Natural killer cell treated with Interleukin-12 subunit alpha and Interleukin-12 subunit beta and Interleukin-15 and Interleukin-18, amount 100 ng/mL, for 72 hours (primary cell): ENCODE measurements at regions not wholly inside any gene's neighbourhood (a gene's known extent, or its start where the extent isn't known, plus 50 kb on each side); places are given as distances from the start of the nearest gene placed in this dataset.
"Not testable (repeated sequence)": the region's sequence is repeated elsewhere in the genome, so short reads cannot be mapped to it uniquely, and the experiment has no call there.

Experiments used
- ATAC-seq, 2 donors: fragments of 150-1000 bp; cut with Tn5 transposase in 1 of 2; sonication (Bioruptor Pico), chemical (Tn5 transposase) in 1 of 2; 2 replicates each; pipeline ENCODE4 v1.10.0; 2021
- DNase-seq: peaks from one replicate; pipeline ENCODE4 v3.0.0; 2022; ENCODE audit warnings: low spot score
- H3K27ac Mint-ChIP-seq, 2 donors: 1 replicate in 1 of 2; 2 replicates in 1 of 2; pipeline ENCODE4 v1.8.0; 2022; ENCODE audit warnings: mixed read lengths in 2 of 2, mild to moderate bottlenecking in 1 of 2, moderate library complexity in 1 of 2
- H3K27me3 Mint-ChIP-seq, 2 donors: 1 replicate in 1 of 2; 2 replicates in 1 of 2; pipeline ENCODE4 v1.8.0; 2022; ENCODE audit warnings: mixed read lengths in 2 of 2
- H3K36me3 Mint-ChIP-seq: one replicate; pipeline ENCODE4 v1.8.0; 2022; ENCODE audit warnings: mixed read lengths
- H3K4me1 Mint-ChIP-seq, 2 donors: 1 replicate in 1 of 2; 2 replicates in 1 of 2; pipeline ENCODE4 v1.8.0; 2022; ENCODE audit warnings: low read depth in 2 of 2, mixed read lengths in 2 of 2, mild to moderate bottlenecking in 1 of 2
- H3K4me3 Mint-ChIP-seq: one replicate; pipeline ENCODE4 v1.8.0; 2022; ENCODE audit warnings: mixed read lengths
- H3K9me3 Mint-ChIP-seq: 2 replicates; pipeline ENCODE4 v1.8.0; 2022; ENCODE audit warnings: mixed read lengths

- no peak for DNase-seq
- Mint-ChIP-seq H3K4me3 (no peak overlapping the region), H3K36me3 (no peaks in the 10 kb centered on the region), H3K27me3 (no peaks in the 10 kb centered on the region), H3K4me1 (no peaks in the 10 kb centered on the region), H3K9me3 (no peaks in the 10 kb centered on the region), H3K27ac (no peak overlapping the region)
- no peak for ATAC-seq
These were observed 100.8 kb upstream of the PPP1R26 start for GRCh38 chr9:135378751-135379150.

GRCh38 chr9:135379540-135380267, 99.9 kb upstream of the PPP1R26 start:
- no peaks in the 10 kb centered on the region for H3K36me3 Mint-ChIP-seq
- DNase-seq (no peak), ATAC-seq (no peak)
- no peaks in the 10 kb centered on the region for H3K4me1 Mint-ChIP-seq
- H3K4me3 Mint-ChIP-seq = no peak overlapping the region
- H3K27me3 Mint-ChIP-seq = no peaks in the 10 kb centered on the region
- no peak overlapping the region for H3K27ac Mint-ChIP-seq
- no peaks in the 10 kb centered on the region for H3K9me3 Mint-ChIP-seq

- Mint-ChIP-seq H3K27ac (no peak overlapping the region), H3K4me3 (no peak overlapping the region), H3K27me3 (no peaks in the 10 kb centered on the region), H3K36me3 (no peaks in the 10 kb centered on the region), H3K4me1 (no peaks in the 10 kb centered on the region), H3K9me3 (no peaks in the 10 kb centered on the region)
- DNase-seq (no peak), ATAC-seq (no peak)
These were observed 99.1 kb upstream of the PPP1R26 start for GRCh38 chr9:135380311-135380960.

GRCh38 chr9:135381762-135382310, 97.7 kb upstream of the PPP1R26 start:
- Mint-ChIP-seq H3K27me3 (no peaks in the 10 kb centered on the region), H3K9me3 (no peaks in the 10 kb centered on the region), H3K4me3 (no peak overlapping the region), H3K36me3 (no peaks in the 10 kb centered on the region), H3K27ac (no peak overlapping the region), H3K4me1 (no peaks in the 10 kb centered on the region)
- DNase-seq (no peak), ATAC-seq (no peak)

DNA sequence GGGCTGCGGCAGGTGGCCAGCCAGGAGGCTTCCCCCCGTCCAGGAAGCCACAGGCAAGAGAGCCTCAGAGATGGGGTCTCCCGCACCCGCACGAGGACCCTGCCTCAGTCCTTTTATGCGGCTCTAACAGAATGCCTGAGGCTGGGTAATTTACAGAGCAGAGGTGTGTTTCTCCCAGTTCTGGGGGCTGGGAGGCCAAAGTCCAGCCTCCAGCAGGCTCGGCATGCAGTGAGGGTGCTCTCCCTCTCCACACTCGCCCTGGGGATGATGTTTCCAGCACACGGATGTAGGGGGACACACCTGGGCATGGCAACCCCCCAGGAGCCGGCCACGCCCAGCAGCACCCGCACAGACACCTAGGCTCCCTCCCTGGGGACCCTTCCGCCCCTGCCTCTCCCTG, 95.4 kb upstream of the PPP1R26 start:
- H3K9me3 Mint-ChIP-seq = no peaks in the 10 kb centered on the region
- ATAC-seq (no peak), DNase-seq (no peak)
- no peak overlapping the region for H3K27ac Mint-ChIP-seq
- no peak overlapping the region for H3K4me3 Mint-ChIP-seq
- no peaks in the 10 kb centered on the region for H3K27me3 Mint-ChIP-seq
- H3K36me3 Mint-ChIP-seq = no peaks in the 10 kb centered on the region
- no peaks in the 10 kb centered on the region for H3K4me1 Mint-ChIP-seq

DNA sequence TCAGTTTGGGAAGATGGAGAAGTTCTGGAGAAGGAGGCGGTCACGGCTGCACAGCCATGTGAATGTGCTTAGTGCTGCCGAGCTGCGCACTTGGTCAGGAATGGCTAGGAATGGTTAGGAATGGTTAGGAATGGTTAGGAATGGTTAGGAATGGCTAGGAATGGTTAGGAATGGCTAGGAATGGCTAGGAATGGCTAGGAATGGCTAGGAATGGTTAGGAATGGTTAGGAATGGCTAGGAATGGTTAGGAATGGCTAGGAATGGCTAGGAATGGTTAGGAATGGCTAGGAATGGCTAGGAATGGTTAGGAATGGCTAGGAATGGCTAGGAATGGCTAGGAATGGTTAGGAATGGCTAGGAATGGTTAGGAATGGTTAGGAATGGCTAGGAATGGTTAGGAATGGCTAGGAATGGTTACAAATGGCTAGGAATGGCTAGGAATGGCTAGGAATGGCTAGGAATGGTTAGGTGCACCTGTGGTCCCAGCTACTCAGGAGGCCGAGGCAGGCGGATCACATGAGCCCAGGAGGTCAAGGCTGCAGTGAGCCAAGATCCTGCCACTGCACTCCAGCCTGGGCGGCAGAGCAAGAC, 94.7 kb upstream of the PPP1R26 start:
- not testable (repeated sequence) for H3K27ac Mint-ChIP-seq

GRCh38 chr9:135385793-135386192, 93.8 kb upstream of the PPP1R26 start:
- ATAC-seq = no peak
- H3K9me3 Mint-ChIP-seq = no peaks in the 10 kb centered on the region
- no peak for DNase-seq
- H3K27ac Mint-ChIP-seq = no peak overlapping the region
- no peak overlapping the region for H3K4me3 Mint-ChIP-seq
- no peaks in the 10 kb centered on the region for H3K4me1 Mint-ChIP-seq
- no peaks in the 10 kb centered on the region for H3K27me3 Mint-ChIP-seq
- no peaks in the 10 kb centered on the region for H3K36me3 Mint-ChIP-seq

More for the DNA sequence above, 94.7 kb upstream of the PPP1R26 start:
- not testable (repeated sequence) for H3K9me3 Mint-ChIP-seq, DNase-seq, H3K36me3 Mint-ChIP-seq, H3K4me3 Mint-ChIP-seq, H3K27me3 Mint-ChIP-seq, H3K4me1 Mint-ChIP-seq, ATAC-seq

- DNase-seq = no peak
- Mint-ChIP-seq H3K27ac (no peak overlapping the region), H3K9me3 (no peaks in the 10 kb centered on the region), H3K27me3 (no peaks in the 10 kb centered on the region), H3K4me1 (no peaks in the 10 kb centered on the region), H3K36me3 (no peaks in the 10 kb centered on the region), H3K4me3 (no peak overlapping the region)
- ATAC-seq = no peak
These were observed 91.6 kb upstream of the PPP1R26 start for GRCh38 chr9:135387976-135388375.

- no peak for ATAC-seq
These were observed 91.1 kb upstream of the PPP1R26 start for GRCh38 chr9:135388530-135388929.

DNA sequence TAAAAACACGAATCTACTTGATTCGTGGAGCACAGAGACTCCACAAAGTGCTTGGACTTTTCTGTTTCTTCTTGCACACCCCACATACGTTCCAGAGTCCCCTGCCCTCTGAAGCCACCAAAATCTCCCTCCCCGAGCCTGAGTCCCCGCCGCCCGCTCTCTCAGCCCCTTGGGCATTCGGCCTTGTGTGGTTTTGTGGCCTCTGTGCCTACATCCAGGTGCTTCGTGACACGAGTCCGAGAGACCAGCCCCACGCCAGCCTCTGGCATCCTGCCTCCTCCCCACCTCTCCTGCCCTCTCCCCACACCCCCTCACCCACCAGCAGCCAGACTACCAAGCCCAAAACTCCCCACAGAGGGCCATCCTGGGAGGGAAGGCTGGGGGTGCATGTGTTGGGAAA, 87.8 kb upstream of the PPP1R26 start:
- no peak for DNase-seq
- H3K27me3 Mint-ChIP-seq = no peaks in the 10 kb centered on the region
- no peaks in the 10 kb centered on the region for H3K36me3 Mint-ChIP-seq
- ATAC-seq = no peak
- H3K4me1 Mint-ChIP-seq = no peaks in the 10 kb centered on the region
- H3K9me3 Mint-ChIP-seq = no peaks in the 10 kb centered on the region
- no peak overlapping the region for H3K27ac Mint-ChIP-seq
- H3K4me3 Mint-ChIP-seq = no peak overlapping the region

More at GRCh38 chr9:135388530-135388929, 91.1 kb upstream of the PPP1R26 start:
- Mint-ChIP-seq H3K27ac (no peak overlapping the region), H3K4me3 (no peak overlapping the region), H3K4me1 (no peaks in the 10 kb centered on the region), H3K9me3 (no peaks in the 10 kb centered on the region), H3K36me3 (no peaks in the 10 kb centered on the region), H3K27me3 (no peaks in the 10 kb centered on the region)
- no peak for DNase-seq

- no peaks in the 10 kb centered on the region for H3K36me3 Mint-ChIP-seq
- H3K27me3 Mint-ChIP-seq = no peaks in the 10 kb centered on the region
- H3K4me3 Mint-ChIP-seq = no peak overlapping the region
- H3K4me1 Mint-ChIP-seq = no peaks in the 10 kb centered on the region
- DNase-seq (no peak), ATAC-seq (no peak)
- no peak overlapping the region for H3K27ac Mint-ChIP-seq
- H3K9me3 Mint-ChIP-seq = no peaks in the 10 kb centered on the region
These were observed 87.1 kb upstream of the PPP1R26 start for GRCh38 chr9:135392511-135392910.

DNA sequence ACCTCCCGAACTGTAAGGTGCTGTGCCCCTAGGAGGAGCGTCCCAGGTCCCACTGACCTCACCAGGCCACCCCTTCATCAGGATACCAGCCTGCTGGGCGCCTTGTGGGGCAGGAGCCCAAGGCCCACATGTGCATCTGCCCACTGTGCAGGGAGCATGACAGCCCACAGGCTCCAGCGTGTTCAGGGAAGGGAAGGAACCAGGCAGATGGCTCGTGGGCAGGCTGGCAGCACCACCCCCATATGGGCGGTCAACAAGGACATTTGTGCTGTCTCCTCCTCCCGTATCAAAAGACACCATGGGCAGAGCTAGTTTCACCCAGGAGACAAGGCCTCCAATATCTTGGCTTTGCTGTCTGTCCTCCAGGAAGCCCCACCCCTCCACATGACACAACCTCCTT, 85.5 kb upstream of the PPP1R26 start:
- H3K36me3 Mint-ChIP-seq = no peaks in the 10 kb centered on the region
- no peak for DNase-seq
- H3K27ac Mint-ChIP-seq = no peak overlapping the region
- no peak overlapping the region for H3K4me3 Mint-ChIP-seq
- H3K4me1 Mint-ChIP-seq = no peaks in the 10 kb centered on the region
- no peaks in the 10 kb centered on the region for H3K9me3 Mint-ChIP-seq
- no peaks in the 10 kb centered on the region for H3K27me3 Mint-ChIP-seq
- no peak for ATAC-seq

- Mint-ChIP-seq H3K27ac (no peak overlapping the region), H3K9me3 (no peaks in the 10 kb centered on the region), H3K27me3 (no peaks in the 10 kb centered on the region), H3K4me1 (no peaks in the 10 kb centered on the region), H3K4me3 (no peak overlapping the region), H3K36me3 (no peaks in the 10 kb centered on the region)
- DNase-seq (no peak), ATAC-seq (no peak)
These were observed 84.6 kb upstream of the PPP1R26 start for GRCh38 chr9:135394699-135395645.
